ENCODE measurements at regions not wholly inside any gene's neighbourhood (a gene's known extent, or its start where the extent isn't known, plus 50 kb on each side); places are given as distances from the start of the nearest gene placed in this dataset.
"Not testable (repeated sequence)": the region's sequence is repeated elsewhere in the genome, so short reads cannot be mapped to it uniquely, and the experiment has no call there.

DNA sequence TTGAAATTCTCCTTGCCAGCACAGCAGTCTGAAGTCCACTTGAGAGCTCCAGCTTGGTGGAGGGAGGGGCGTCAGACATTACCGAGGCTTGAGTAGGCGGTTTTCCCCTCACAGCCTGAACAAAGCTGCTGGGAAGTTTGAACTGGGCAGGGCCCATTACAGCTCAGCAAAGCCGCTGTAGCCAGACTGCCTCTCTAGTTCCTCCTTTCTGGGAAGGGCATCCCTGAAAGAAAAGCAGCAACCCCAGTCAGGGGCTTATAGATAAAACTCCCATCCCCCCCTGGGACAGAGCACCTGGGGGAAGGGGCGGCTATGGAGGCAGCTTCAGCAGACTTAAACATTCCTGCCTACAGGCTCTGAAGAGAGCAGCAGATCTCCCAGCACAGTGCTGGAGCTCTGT, 325.3 kb downstream of the GJA1 start:
- DNase-seq (ENCODE audit: low read depth in 3 of 3): no peak

DNA sequence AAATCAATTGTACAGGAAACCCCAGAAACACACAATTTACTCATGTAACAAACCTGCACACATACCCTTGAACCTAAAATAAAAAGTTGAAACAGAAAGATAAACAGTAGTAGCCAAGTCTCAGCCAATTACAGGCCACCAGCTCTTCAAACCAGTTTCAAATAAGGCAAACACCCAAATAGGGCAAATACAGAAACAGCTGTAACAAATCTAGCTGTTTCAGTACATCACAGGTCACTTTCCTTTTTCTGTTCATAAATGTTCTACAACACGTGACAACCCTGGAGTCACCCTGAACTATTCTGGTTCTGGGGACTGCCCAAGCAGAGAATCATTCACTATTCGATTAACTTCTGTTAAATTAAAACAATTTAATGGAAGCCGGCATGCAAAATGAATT, 329.0 kb downstream of the GJA1 start:
- DNase-seq (ENCODE audit: low read depth in 3 of 3): no peak

DNA sequence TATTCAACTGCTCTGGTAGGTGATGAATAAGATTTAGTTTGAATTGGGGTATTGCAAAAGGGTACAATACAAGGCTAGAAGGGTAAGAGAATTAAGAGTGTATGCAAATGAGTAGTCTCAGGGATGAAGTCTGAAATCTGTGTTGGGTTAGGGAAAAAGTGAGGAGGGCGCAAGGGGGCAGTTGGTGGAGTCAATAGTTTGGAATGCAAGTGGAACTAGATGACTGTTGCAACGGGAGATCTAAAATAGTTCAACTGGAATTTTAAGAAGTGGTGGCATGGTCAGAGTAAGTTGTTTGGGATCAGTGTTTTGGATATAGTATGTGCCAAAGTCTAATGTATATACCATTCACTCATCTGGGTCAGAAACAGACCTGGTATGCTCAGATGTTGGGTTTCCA, 329.6 kb downstream of the GJA1 start:
- no peak for DNase-seq (ENCODE audit: low read depth in 3 of 3)

DNA sequence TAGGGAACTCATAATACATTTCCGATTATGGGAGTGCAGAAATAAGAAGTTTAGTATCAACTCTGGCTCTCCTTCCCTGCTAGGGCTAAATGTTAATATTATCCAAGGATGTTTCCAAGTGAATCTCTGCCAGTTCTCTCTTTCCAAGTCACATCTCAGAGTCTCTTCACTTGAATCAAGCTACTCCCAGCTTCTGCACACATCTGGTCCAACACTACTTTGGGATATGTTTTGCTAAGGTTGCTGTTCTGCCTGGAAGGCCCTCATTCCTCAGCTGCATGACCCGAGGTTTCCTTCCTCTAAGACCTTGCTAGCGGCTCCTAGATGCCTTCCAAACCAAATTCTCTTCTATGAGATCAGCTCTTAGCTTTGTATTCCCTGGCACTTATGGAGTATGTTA, 331.8 kb downstream of the GJA1 start:
- DNase-seq (ENCODE audit: low read depth in 3 of 3): no peak

DNA sequence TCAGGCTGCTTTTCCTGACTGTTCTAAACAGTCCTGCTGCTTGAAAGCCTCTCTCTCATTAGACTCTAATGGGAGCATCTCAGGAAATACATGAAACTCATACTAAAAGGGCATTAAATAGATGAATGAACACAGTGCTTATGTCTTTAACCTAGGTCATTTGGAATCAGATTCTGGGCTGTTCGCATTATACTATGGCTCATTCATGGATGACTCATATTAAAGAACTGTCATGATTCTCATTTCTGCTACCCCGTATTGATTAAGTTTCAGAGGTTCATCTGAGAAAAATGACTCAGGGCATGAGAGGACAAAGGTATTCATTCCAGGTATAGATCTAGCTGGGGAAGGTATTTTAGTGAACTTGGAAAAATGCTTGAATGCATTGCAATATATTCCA, 335.5 kb downstream of the GJA1 start:
- no peak for DNase-seq (ENCODE audit: low read depth in 3 of 3)

DNA sequence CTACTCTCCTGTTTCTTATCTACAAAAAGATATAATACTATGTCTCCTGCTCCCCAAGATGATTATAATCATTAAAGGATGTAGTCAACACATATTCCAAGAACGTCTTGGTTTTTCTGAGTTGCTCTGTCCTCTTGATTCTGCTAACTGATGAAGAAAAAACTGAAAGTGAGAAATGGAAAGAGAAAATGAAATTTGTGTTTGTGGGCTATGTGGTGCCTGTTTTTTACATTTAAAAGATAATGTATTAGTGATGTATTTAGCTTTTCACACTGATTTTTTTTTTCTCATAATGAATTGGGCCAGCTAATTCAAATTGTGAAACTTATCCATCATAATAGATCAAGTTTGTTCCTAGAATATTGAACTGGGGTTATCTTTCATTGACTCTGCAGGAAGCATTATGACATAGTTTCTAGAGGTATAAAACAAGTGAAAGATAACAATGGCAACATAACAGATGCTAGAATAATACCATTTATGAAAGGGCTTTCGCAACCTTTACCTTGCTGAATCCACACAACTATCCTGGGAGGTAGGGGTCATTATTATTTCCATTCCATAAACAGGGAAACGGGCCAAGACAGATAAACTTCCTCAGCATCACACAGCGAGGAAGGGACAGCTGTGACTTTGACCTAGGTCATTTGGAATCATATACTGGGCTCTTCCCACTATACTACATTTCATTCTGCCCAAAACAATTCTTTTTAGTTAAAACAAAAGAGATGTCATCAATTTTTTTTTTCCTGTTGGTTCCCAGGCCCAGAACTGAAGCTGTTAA, 336.7 kb downstream of the GJA1 start:
- no peak for DNase-seq (ENCODE audit: low read depth in 3 of 3)

DNA sequence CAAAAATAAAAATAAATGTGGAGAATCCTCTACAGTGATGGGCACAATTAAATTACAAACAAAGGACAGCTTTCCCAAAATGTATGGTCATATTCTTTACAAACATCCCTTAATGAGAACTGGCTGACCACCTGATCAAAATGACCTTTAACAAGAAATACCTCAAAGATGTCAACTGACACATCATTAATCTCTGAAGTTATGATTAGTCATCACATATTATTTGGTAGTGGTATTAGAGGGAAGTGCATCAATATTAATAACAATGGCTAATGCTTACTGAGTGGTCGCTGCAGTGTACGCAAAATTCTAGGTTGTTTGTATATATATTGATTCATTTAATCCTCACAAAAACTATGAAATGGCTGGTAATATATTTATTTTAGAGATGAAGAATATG, 340.6 kb downstream of the GJA1 start:
- no peak for DNase-seq (ENCODE audit: low read depth in 3 of 3)

DNA sequence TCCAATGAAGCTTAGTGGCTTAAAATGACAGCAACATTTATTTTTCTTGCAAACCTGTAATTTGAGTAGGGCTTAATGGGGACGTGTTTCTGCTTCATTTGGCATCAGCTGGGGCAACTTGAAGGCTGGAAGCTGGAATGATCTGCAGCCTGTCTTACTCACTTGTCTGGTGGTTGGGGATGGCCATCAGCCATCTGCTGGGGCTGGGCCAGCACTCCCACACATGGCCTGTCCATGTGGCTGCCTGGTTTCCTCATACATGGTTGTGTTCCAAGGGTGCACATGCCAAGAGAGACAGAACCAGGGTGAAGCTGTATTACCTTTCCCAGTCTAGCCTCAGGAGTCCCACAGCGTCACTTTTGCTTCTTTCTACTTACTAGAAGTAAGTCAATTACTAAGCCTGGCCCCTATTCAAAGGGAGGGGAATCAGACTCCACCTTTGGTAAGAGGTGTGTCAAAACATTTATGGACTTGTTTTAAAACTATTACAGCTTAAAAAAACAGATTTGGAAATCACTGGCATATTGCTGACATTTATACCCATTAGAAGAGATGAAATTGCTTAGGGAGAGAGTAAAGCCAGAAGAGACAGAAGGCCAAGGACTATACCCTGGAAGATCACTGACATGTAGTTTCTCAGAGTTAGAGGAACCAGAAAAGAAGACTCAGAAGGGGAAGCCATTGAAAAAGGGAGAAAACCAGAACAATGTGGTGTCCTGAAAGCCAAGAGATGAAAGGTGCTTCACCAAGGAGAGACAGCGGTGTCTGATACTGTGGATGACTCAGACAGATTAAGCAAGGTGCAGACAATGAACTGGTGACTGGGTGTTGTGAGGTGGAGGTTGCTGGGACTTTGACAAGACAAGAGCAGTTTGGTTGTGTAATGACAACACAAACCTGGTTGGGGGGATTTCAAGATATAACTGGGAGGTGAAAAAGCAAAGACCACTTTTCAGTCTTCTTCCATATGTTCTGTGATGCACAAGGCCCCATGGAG, 345.2 kb downstream of the GJA1 start:
- DNase-seq (ENCODE audit: low read depth in 3 of 3): no peak

DNA sequence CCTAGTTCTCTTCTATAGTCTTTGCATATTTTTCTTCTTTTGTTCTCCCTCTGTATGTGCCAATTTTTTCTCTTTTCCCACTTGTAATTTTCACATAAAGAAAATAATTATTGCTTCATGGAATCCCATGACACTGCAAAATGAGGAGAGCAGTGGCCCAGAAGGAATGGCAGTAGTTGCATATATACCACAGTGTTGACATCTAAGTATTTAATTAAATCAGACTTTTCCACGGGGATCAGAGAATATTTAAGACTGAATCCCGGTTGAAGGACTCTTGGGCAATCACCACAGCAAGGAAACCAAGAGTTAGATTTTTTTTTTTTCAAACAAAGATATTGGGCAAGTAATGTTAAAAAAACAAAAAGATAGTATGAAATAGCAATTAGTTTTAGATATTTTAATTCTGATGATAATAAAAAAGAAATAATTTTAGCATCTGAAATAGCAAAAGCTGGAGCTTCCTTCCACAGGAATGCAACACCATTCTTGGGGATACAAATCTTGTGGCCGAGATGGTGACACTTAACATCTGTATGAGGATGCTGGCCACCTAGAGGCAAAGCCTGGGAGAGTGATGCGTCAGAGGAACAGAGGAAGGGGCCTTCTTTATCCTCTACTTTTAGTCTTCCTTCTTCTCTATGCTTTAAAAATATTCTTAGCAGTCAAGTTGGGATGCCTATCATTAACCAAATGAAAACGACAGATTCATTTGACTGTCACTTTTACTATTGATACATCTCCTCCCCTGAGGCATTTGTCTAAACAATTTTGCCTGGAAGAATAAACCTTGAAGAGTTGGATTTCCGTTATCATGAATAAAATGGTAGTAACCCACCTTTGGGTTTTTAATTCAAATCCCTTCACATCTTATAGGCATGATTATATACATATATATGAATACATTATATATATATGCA, 356.2 kb downstream of the GJA1 start:
- no peak for DNase-seq (ENCODE audit: low read depth in 3 of 3)

DNA sequence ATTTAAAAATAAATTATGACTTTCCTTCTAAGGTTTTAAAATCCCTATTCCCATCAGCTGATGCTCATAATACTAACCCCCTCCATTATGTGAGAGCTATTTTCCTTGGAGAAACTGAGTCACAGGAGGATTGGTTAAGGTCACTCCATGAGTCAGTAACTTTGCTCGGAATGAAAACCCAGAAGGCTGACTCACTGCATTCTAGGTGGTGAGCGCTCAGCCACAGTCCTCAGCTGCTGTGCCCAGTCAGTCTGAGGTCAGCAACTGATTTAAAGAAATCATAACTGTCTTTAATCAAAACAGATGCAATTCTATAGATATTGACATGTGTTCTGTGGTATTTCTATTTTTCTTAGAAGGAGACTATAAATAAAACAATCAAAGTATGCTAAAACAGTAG, 359.2 kb downstream of the GJA1 start:
- no peak for DNase-seq (ENCODE audit: low read depth in 3 of 3)

DNA sequence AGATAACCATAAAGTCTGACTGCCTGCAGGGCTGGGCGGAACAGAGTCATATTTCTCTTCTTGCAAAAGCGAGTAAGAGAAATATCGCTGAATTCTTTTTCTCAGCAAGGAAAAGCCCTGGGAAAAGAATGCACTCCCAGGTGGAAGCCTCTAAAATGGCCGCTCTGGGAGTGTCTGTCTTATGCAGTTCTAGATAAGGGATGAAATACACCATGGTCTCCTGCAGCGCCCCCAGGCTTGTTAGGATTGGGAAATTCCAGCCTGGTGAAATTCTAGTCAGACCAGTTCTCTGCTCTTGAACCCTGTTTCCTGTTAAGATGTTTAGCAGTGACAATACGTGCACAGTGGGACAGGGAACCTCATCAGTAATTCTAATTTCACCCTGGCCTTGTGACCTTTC, 362.2 kb downstream of the GJA1 start:
- DNase-seq (ENCODE audit: low read depth in 3 of 3): not testable (repeated sequence)

DNA sequence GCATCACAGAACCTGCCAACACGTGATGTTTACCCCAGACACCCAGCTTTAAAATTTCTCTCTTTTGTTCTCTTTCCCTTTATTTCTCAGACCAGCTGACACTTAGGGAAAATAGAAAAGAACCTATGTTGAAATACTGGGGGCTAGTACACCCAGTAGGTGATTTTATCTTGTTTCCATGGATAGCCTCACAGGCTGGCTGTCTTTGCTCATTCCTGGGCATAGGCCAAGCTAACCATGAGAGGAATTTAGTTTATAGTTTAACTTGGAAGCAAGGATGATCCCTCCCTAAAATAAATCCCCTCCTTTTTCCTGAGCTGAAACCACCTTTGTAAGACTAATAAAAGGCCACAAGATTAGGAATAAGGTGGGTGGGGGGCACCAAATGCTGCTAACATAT, 362.7 kb downstream of the GJA1 start:
- not testable (repeated sequence) for DNase-seq (ENCODE audit: low read depth in 3 of 3)

DNA sequence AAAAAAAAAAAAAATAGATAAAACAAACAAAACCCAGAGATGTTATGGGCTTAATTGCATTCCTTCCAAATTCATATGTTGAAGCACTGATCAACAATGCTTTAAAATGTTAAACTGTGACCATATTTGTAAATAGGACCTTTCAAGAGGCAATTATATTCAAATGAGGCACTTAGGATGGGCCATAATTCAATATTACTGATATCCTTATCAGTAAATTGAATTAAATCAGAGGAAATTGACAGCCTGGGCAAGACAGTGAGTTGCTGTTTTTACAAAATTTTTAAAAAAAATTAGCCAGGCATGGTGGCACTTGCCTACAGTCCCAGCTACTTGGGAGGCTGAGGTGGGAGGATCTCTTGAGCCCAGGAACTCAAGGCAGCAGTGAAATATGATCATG, 364.1 kb downstream of the GJA1 start:
- no peak for DNase-seq (ENCODE audit: low read depth in 3 of 3)

DNA sequence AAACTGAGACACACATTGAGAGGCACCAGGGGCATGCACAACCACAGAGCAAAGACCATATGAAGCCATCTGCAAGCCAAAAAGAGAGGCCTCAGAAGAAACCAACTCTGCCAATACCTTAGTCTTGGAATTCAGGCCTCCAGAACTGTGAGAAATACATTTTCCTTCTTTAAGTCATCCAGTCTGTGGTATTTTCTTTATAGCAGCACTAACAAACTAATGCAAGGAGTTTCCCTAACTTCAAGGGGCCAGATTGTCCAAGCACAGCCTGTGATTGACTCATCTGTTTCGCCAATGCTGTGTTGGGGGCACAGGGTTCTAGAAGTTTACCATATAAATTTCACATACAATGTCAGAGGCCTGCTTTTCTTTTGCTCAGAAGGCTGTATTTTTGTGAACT, 364.6 kb downstream of the GJA1 start:
- DNase-seq (ENCODE audit: low read depth in 3 of 3): no peak

DNA sequence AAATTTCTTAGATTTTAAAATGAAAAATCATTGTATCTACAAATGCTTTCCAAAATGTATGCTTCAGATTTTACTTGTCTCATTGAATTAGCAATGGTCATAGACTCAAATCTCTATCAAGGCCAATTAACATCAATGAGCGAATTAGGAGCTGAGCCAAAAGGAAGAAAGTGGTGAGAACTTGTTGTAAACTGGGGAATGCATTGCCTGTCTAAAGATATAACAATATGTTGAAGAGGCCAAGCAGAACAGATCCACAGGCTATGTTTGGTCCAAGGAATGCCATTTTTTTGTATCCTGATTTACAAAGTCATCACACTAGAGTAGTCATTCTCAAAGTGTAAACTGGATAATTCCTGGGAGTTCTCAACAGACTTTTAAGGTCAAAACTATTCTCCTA, 370.7 kb downstream of the GJA1 start:
- no peak for DNase-seq (ENCODE audit: low read depth in 3 of 3)

DNA sequence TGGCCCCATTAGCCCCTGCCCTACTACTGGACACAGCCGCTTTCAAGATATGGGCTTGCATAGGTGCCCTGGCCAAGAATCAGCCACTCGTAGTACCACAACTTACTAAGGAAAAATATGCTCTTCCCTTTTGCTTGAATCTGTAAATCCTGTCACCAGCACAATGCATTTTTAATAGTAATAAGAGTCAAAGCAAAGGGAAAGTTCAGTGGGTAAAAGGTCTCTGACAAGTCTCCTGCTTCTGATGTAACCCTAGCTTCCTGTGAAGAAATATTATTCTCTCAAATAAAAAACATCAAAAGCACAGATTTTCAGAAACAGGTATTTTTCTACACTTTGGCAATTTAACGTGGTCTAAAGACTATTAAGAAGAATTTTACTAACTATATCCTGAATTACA, 373.8 kb downstream of the GJA1 start:
- DNase-seq (ENCODE audit: low read depth in 3 of 3): no peak

DNA sequence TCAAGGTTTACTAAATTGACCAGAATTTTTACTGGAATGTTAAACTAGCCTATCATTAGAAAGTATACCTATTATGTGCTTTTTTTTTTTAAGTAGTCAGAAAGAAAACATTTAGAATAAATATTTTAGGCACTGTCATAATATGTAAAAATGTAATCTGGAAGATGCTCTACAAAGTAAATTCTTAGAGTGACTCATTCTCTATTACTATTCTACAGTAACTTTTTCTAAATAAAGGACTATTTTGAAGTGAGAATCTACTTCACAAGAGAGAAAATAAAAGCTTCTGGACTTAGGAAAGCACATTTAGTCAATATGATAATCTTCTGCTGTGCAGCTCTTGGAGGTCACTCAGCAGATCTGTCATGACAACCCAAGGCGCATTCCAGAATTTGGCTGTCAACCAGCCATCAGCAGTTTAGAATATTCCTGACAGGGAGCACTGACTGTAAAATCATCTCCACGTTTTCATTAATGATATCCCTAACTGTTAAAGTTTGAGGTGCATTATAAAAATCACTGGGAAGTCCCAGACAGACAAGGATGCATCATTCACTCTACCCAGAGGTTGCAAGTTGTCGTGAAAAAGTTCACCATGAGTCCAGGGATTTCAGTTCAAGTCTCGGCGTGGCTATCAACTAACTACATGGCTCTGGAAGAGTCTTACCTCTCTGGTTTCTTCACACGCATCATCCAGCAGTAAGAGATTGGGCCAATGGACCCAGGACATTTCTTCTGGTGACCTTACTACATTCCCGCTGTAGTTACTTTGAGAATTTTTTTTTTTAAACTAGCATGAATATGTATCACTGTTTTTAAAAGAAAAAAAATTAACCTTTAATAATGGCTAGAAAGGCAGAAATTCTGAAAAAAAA, 374.9 kb downstream of the GJA1 start:
- DNase-seq (ENCODE audit: low read depth in 3 of 3): no peak

DNA sequence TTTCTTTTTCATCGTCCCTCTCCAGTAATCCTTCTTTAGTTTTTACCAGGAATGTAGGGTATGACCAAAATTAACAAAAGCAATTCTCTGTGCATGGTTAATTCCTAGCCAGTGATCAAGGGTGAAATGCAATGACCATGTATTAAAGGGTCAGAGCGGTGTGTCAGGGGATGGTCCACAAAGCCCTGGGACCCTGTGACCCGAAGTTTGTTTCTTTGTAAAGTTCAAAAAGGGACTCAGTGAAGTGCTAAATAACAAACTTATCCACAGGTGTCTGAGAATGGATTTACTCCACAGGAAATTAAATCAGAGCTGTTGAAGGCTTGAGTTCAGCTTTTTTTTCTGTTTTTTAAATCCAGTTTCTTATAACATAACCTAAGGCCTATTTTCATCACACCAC, 375.7 kb downstream of the GJA1 start:
- no peak for DNase-seq (ENCODE audit: low read depth in 3 of 3)

DNA sequence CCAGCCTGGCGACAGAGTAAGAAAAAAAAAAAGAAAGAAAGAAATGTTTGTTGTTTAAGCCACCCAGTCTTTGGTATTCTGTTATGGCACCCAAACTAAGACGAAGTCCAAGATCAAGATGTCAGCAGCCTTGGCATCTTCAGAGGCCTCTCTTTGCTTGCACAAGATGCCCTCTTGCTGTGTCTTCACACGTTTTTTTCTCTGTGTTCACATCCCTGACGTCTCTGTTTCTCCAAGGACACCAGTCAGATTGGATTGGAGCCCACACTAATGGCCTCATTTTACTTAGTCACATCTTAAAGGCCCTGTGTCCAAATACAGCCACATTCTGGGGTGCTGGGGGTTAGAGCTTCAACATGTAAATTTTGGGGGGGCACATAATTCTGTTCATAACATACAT, 380.9 kb downstream of the GJA1 start:
- DNase-seq (ENCODE audit: low read depth in 3 of 3): no peak

DNA sequence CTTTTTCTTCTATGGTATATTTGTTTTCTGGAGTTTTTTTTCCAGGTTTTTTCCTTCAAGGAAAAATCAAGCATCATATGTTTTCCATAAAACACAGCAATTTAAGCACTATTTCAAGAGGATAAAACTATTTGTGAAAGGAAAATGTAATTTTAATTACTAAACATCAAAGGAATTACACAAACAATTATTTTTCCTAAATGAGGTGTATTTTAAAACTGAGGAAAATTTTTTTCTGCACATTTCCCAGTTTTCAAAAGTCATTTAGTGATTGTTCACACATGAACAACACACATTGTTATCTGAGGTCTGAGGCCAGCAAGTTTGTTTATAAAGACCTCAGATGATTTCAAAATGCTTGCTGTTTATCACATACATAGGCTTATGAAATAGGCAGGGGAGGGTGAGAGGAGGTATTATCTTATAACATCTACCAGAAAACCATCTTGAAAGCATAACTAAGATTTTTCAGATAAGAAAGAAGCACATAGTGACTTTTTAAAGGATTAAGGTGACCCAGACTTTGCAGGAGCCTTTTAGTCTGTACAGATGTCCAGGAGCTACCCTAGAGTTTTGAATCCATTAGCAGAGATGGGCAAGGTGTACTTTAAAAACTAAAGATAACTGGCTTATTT, 381.6 kb downstream of the GJA1 start:
- no peak for DNase-seq (ENCODE audit: low read depth in 3 of 3)

Measured in stimulated activated CD4-positive, alpha-beta T cell treated with anti-CD3 and anti-CD28 coated beads, TNF-alpha, amount 100 ng/mL, for 48 hours (primary cell).